Loucy (cell line): ENCODE measurements at regions not wholly inside any gene's neighbourhood (a gene's known extent, or its start where the extent isn't known, plus 50 kb on each side); places are given as distances from the start of the nearest gene placed in this dataset.

ENCODE experiments used
- H2AFZ ChIP-seq: fragments of 200-600 bp; sonication (generic); 2 replicates; pipeline ENCODE4 v1.6.0; 2016; ENCODE audit warnings: antibody characterized with exemption, mild to moderate bottlenecking, low read length, moderate library complexity
- H3F3A ChIP-seq: fragments of 200-600 bp; 2 replicates; pipeline ENCODE4 v1.6.0; 2016; ENCODE audit warnings: antibody characterized with exemption, low read depth, mild to moderate bottlenecking
- H3K27me3 ChIP-seq: fragments of 200-600 bp; sonication (generic); 2 replicates; pipeline ENCODE4 v1.6.1; 2014; ENCODE audit warnings: low read length, mild to moderate bottlenecking; ENCODE audit not compliant: insufficient read depth, poor library complexity, severe bottlenecking
- H3K36me3 ChIP-seq: fragments of 200-600 bp; sonication (generic); 2 replicates; pipeline ENCODE4 v1.6.1; 2016; ENCODE audit warnings: low read length; ENCODE audit not compliant: insufficient read depth
- H3K4me1 ChIP-seq: fragments of 200-600 bp; sonication (generic); 2 replicates; pipeline ENCODE4 v1.5.1; 2014; ENCODE audit warnings: low read length, mild to moderate bottlenecking; ENCODE audit not compliant: insufficient read depth, poor library complexity, severe bottlenecking
- H3K4me2 ChIP-seq: fragments of 200-600 bp; sonication (generic); 2 replicates; pipeline ENCODE4 v1.6.0; 2014; ENCODE audit warnings: antibody characterized with exemption, low read length, low read depth, mild to moderate bottlenecking; ENCODE audit not compliant: poor library complexity, severe bottlenecking
- H3K4me3 ChIP-seq: fragments of 200-600 bp; sonication (generic); 2 replicates; pipeline ENCODE4 v1.5.1; 2014; ENCODE audit warnings: low read length, mild to moderate bottlenecking, mixed read lengths; ENCODE audit not compliant: poor library complexity, severe bottlenecking
- H3K79me2 ChIP-seq: fragments of 200-600 bp; sonication (generic); 2 replicates; pipeline ENCODE4 v1.6.1; 2014; ENCODE audit warnings: low read length; ENCODE audit not compliant: insufficient read depth
- H3K9ac ChIP-seq: fragments of 200-600 bp; sonication (generic); 2 replicates; pipeline ENCODE4 v1.6.0; 2014; ENCODE audit warnings: mild to moderate bottlenecking, low read depth, low read length, moderate library complexity; ENCODE audit not compliant: poor library complexity, severe bottlenecking
- H3K9me2 ChIP-seq: fragments of 200-600 bp; sonication (generic); replicated peaks from 2 replicates; pipeline ENCODE4 v1.6.1; 2016; ENCODE audit warnings: low read depth, low read length, mixed read lengths
- H3K9me3 ChIP-seq: fragments of 200-600 bp; sonication (generic); 2 replicates; pipeline ENCODE4 v1.6.1; 2014; ENCODE audit warnings: mild to moderate bottlenecking, antibody characterized with exemption, low read length, low read depth; ENCODE audit not compliant: insufficient read depth
- H4K20me1 ChIP-seq: fragments of 200-600 bp; sonication (generic); 2 replicates; pipeline ENCODE4 v1.6.0; 2014; ENCODE audit warnings: antibody characterized with exemption, low read length, mild to moderate bottlenecking; ENCODE audit not compliant: insufficient read depth, poor library complexity, severe bottlenecking
- CTCF ChIP-seq: fragments of 200-600 bp; sonication (generic); conservative IDR thresholded peaks from 2 replicates; pipeline ENCODE4 v1.5.1; 2014; ENCODE audit warnings: mild to moderate bottlenecking, antibody characterized with exemption, low read length
- EZH2phosphoT487 ChIP-seq: fragments of 200-600 bp; IDR thresholded peaks from 2 replicates; pipeline ENCODE4 v1.6.1; 2018; ENCODE audit warnings: antibody characterized with exemption, mild to moderate bottlenecking, moderate library complexity, borderline replicate concordance

- peaks cover 20% of the 10 kb centered on the region for H3K9me3 ChIP-seq
- H3K4me2 ChIP-seq = no peak overlapping the region
- H2AFZ ChIP-seq = no peak overlapping the region
- H3K36me3 ChIP-seq = no peaks in the 10 kb centered on the region
- H3K4me3 ChIP-seq = no peak overlapping the region
- no peaks in the 10 kb centered on the region for H3K79me2 ChIP-seq
- TF ChIP-seq CTCF (no peak), EZH2phosphoT487 (no peak)
- H4K20me1 ChIP-seq = no peaks in the 10 kb centered on the region
- no peaks in the 10 kb centered on the region for H3K27me3 ChIP-seq
- H3K4me1 ChIP-seq = peaks cover 5% of the 10 kb centered on the region
- no peaks in the 10 kb centered on the region for H3K9me2 ChIP-seq
- H3K9ac ChIP-seq = no peak overlapping the region
- no peaks in the 10 kb centered on the region for H3F3A ChIP-seq
Measured at GRCh38 chr6:81822568-81822967, 70.1 kb upstream of the TENT5A start.

DNA sequence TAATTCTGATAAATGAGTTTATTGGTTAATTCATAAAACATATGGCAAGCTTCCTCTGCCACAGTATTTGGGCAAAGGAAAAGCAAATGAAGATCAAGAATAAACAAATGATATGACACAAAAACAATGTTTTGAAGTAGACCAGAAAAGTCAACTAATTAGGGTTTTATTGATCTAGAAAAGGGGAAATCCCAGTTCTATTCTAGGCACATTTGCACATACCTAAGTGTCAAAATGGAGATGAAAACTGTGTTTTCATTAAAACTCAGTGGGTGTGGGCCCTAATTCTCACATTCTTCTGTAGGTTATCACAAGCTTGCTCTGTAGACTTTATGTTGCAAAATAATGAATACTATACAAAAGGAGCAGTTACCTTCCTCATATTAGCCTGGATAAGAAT lies 69.0 kb upstream of the TENT5A start:
- Histone ChIP-seq H3F3A (no peaks in the 10 kb centered on the region), H3K4me2 (no peak overlapping the region), H3K4me3 (no peak overlapping the region), H4K20me1 (no peaks in the 10 kb centered on the region), H3K9me2 (no peaks in the 10 kb centered on the region), H3K79me2 (no peaks in the 10 kb centered on the region), H3K4me1 (peaks cover 5% of the 10 kb centered on the region), H3K27me3 (no peaks in the 10 kb centered on the region), H3K9me3 (peaks cover 9% of the 10 kb centered on the region; the same call in 1 of the 2 replicates), H3K36me3 (no peaks in the 10 kb centered on the region), H3K9ac (no peak overlapping the region), H2AFZ (peak overlapping the region; percentile 9; the same call in 1 of the 2 replicates)
- TF ChIP-seq EZH2phosphoT487 (no peak), CTCF (no peak)

GRCh38 chr6:81820980-81821379 lies 68.5 kb upstream of the TENT5A start:
- H3K4me3 ChIP-seq = no peak overlapping the region
- no peaks in the 10 kb centered on the region for H3K79me2 ChIP-seq
- H3K4me2 ChIP-seq = no peak overlapping the region
- H3K36me3 ChIP-seq = no peaks in the 10 kb centered on the region
- no peaks in the 10 kb centered on the region for H3F3A ChIP-seq
- no peaks in the 10 kb centered on the region for H3K27me3 ChIP-seq
- H2AFZ ChIP-seq = peak overlapping the region; percentile 9
- no peaks in the 10 kb centered on the region for H4K20me1 ChIP-seq
- no peaks in the 10 kb centered on the region for H3K9me2 ChIP-seq
- peaks cover 5% of the 10 kb centered on the region; the same call in 1 of the 2 replicates for H3K9me3 ChIP-seq
- peaks cover 5% of the 10 kb centered on the region for H3K4me1 ChIP-seq
- TF ChIP-seq EZH2phosphoT487 = no peak
- no peak for TF ChIP-seq CTCF
- H3K9ac ChIP-seq = no peak overlapping the region
